ENCODE measurements at regions not wholly inside any gene's neighbourhood (a gene's known extent, or its start where the extent isn't known, plus 50 kb on each side); places are given as distances from the start of the nearest gene placed in this dataset.

- TF ChIP-seq EZH2 (IDR thresholded peaks at IDR 0.05; ENCODE audit: borderline replicate concordance, low read depth, low read length, poor library complexity, severe bottlenecking) (no peak), CTCF (conservative IDR thresholded peaks at IDR 0.05; ENCODE audit: low read depth, low read length) (no peak)
- Histone ChIP-seq H3K4me1 (ENCODE audit: insufficient read depth, low read length, poor library complexity, severe bottlenecking) (no peaks in the 10 kb centered on the region), H3K9me3 (ENCODE audit: low read depth, low read length, poor library complexity, severe bottlenecking) (no peaks in the 10 kb centered on the region), H3K4me3 (ENCODE audit: low read depth, low read length, poor library complexity, severe bottlenecking) (no peak overlapping the region), H3K36me3 (ENCODE audit: insufficient read depth, low read length, poor library complexity, severe bottlenecking) (no peaks in the 10 kb centered on the region), H3K27ac (ENCODE audit: low read depth, low read length, poor library complexity, severe bottlenecking) (no peak overlapping the region), H3K27me3 (replicated peaks; ENCODE audit: insufficient read depth, low read depth, low read length, poor library complexity) (no peaks in the 10 kb centered on the region)
- intact Hi-C loops (cut with micrococcal nuclease; ENCODE audit: unreplicated experiment) = no loop called here
- POLR2A ChIA-PET (ENCODE audit: low non-redundant PET) = no interaction called here
- no TSS peak for BruUV-seq (replicated peaks)
- CTCF ChIA-PET = no interaction called here
- DNase-seq (ENCODE audit: low spot score) = no peak
Observed at GRCh38 chr6:56745971-56746370, 103.3 kb upstream of the DST start.

GRCh38 chr6:56745081-56745480 is 102.4 kb upstream of the DST start:
- no TSS peak for BruUV-seq (replicated peaks)
- no peak for TF ChIP-seq EZH2 (IDR thresholded peaks at IDR 0.05; ENCODE audit: borderline replicate concordance, low read depth, low read length, poor library complexity, severe bottlenecking)
- TF ChIP-seq CTCF (conservative IDR thresholded peaks at IDR 0.05; ENCODE audit: low read depth, low read length) = no peak
- Histone ChIP-seq H3K27ac (ENCODE audit: low read depth, low read length, poor library complexity, severe bottlenecking) (no peak overlapping the region), H3K9me3 (ENCODE audit: low read depth, low read length, poor library complexity, severe bottlenecking) (no peaks in the 10 kb centered on the region), H3K36me3 (ENCODE audit: insufficient read depth, low read length, poor library complexity, severe bottlenecking) (no peaks in the 10 kb centered on the region), H3K27me3 (replicated peaks; ENCODE audit: insufficient read depth, low read depth, low read length, poor library complexity) (no peaks in the 10 kb centered on the region), H3K4me3 (ENCODE audit: low read depth, low read length, poor library complexity, severe bottlenecking) (no peak overlapping the region), H3K4me1 (ENCODE audit: insufficient read depth, low read length, poor library complexity, severe bottlenecking) (no peaks in the 10 kb centered on the region)
- CTCF ChIA-PET = no interaction called here
- no peak for DNase-seq (ENCODE audit: low spot score)
- POLR2A ChIA-PET (ENCODE audit: low non-redundant PET) = no interaction called here
- intact Hi-C loops (cut with micrococcal nuclease; ENCODE audit: unreplicated experiment) = no loop called here

- no peaks in the 10 kb centered on the region for H3K9me3 ChIP-seq (ENCODE audit: low read depth, low read length, poor library complexity, severe bottlenecking)
- no peaks in the 10 kb centered on the region for H3K27me3 ChIP-seq (replicated peaks; ENCODE audit: insufficient read depth, low read depth, low read length, poor library complexity)
- no peak overlapping the region for H3K27ac ChIP-seq (ENCODE audit: low read depth, low read length, poor library complexity, severe bottlenecking)
- no peak for DNase-seq (ENCODE audit: low spot score)
- no peaks in the 10 kb centered on the region for H3K36me3 ChIP-seq (ENCODE audit: insufficient read depth, low read length, poor library complexity, severe bottlenecking)
- no TSS peak for BruUV-seq (replicated peaks)
- ChIA-PET POLR2A (ENCODE audit: low non-redundant PET) (no interaction called here), CTCF (interaction anchor here (0.6 kb wide), 1 partner anchor 453 kb away, joined by 3 read pairs; no protein-coding TSS in a partner anchor)
- no peak overlapping the region for H3K4me3 ChIP-seq (ENCODE audit: low read depth, low read length, poor library complexity, severe bottlenecking)
- intact Hi-C loops (cut with micrococcal nuclease; ENCODE audit: unreplicated experiment) = no loop called here
- no peak for TF ChIP-seq CTCF (conservative IDR thresholded peaks at IDR 0.05; ENCODE audit: low read depth, low read length)
- TF ChIP-seq EZH2 (IDR thresholded peaks at IDR 0.05; ENCODE audit: borderline replicate concordance, low read depth, low read length, poor library complexity, severe bottlenecking) = no peak
- H3K4me1 ChIP-seq (ENCODE audit: insufficient read depth, low read length, poor library complexity, severe bottlenecking) = no peaks in the 10 kb centered on the region
Observed at GRCh38 chr6:56744528-56744927, 101.8 kb upstream of the DST start.
